GM21526 (cell line): ENCODE measurements at regions not wholly inside any gene's neighbourhood (a gene's known extent, or its start where the extent isn't known, plus 50 kb on each side); places are given as distances from the start of the nearest gene placed in this dataset.
"Not testable (repeated sequence)": the region's sequence is repeated elsewhere in the genome, so short reads cannot be mapped to it uniquely, and the experiment has no call there.

Experiments used
- ATAC-seq: cut with Tn5 transposase; IDR thresholded peaks from one replicate; pipeline ENCODE4 v1.9.1; 2021; ENCODE audit warnings: moderate library complexity; ENCODE audit not compliant: unreplicated experiment, low FRiP score

DNA sequence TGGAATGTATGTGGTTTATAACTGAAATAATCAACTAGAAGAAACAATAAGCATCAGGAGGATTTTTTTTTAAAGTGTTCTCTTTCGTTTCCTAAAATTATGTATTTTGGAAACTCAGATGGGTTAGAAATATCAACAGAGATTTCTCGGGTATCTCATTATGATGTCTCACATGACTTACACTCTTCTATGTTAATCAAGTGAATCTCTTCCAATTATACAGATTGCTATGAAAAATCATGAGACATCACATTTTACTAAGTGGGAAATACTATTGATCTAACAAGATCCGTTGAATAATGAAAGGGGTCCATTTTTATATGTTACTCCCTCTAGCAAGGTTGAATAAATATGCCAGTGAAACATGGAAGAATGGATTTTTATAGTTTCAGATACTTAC, 54.7 kb upstream of the NRIP1 start:
- no peak for ATAC-seq

DNA sequence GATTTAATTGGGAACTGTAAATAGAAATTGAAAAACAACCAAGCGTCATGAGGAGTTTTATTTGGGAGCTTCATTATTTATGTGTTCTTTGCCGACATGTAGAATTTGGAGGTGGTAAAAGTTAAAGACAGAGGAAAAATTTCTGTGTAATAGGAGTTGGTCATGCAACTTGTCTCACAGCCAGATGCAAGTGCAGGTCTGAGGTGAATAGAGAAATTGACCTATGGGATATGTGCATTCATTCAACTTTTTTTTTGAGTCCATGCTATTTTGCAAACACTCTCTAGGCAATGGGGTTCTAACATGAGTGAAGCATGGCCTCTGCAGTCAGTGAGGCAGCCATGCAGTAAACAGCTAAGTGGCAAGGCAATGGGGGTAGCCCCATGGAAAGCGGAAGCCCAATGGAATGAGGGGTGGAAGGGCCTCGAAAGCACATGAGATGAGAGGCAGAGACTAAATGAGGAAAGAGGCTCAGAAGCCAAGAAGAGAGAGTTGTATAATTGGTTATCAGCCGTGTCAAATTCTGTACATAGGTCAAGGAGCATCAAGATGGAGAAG, 56.4 kb upstream of the NRIP1 start:
- ATAC-seq: no peak

DNA sequence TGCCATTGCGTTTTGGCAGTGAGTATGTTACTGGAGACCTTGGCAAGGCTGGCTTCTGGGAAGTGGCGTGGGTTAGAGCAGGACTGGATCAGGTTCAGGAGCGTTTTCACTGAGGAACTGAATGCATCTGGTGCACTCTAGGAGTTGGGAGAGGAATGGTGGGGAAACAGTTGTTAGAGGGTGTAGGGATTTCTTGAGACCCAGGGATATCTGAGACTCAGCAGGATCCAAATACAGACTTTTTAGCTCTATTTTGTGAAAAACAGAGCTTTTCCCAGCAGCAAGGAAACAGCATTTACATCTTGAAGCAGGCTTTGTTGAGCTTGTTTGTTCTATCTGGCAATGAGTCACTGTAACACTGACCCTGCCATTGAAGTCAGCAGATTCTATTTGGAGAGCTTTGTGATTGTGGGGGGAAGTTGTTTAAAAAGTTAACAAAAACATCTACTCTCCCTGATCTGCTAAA, 56.9 kb upstream of the NRIP1 start:
- no peak for ATAC-seq

DNA sequence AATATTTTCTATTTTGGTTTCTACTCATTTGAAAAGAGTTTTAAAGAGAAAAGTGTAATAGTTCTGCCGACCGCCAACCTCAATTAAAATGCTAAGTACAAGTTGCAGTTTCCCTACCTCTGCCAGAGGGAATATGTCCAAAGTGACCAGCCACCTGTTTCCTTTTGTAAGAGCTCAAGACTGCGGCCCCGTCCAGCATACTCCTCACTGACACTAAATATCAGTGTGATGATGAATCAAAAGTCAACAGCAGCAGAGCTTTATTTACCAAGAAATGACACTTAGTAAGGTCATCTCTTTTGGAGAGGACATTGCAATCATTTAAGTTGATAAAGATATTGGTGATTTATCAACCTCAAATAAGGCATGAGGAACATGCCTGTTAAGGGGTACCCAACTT, 57.4 kb upstream of the NRIP1 start:
- ATAC-seq: no peak

DNA sequence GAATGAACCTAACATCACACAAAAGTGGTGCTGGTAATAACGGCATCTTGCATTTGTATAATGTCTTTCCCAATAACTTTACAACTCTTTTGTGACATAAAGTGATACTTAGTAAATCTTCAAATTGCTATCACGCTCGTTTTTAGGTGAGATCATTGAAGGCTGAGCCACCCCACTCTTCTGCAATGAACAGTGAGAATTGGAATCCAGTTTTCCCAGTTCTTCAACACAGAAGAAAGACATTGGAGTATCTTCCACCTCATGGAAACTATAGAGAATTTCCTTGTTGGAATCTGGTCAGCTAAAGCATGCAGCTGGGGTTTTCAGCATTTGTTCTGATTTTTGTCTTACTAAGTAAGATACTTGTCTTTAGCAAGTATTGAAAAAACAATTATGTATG, 59.9 kb upstream of the NRIP1 start:
- no peak for ATAC-seq

DNA sequence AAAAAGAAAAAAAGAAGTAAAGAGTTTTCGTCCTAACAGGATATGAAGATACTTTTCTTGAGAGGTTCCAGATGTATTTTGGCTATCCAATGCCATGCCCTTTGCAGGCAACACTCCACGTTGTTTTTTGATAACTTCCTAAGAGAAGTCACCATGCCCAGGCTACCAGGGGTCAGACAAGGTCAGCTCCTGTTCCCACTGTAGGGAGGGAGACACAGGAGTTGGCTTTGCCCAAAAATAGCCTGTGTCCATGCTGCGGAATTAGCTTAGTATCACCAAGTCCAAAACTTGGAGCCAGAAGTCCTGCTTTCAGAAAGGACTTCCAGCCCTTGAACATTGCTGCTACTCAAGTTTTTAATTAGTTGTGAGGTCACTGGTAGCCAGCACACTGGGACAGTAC, 62.1 kb upstream of the NRIP1 start:
- no peak for ATAC-seq

DNA sequence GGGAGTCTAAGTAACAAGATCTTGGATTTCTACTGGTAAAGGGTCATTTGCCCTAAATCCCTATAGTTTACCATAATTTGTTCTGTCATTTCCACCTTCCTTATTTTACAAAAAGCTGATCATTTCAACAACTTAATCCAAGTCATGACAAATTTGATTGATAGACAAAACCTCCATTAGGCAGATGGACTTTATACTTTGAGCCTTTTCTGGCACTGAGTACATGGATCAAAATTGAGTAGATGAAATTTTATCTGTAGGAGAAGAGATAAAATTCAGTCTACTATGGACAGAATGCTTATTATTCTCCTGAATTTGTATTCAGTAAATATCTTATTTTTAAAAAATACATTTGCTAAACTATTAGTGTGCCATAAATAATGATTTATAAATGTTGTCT, 62.6 kb upstream of the NRIP1 start:
- ATAC-seq: no peak

DNA sequence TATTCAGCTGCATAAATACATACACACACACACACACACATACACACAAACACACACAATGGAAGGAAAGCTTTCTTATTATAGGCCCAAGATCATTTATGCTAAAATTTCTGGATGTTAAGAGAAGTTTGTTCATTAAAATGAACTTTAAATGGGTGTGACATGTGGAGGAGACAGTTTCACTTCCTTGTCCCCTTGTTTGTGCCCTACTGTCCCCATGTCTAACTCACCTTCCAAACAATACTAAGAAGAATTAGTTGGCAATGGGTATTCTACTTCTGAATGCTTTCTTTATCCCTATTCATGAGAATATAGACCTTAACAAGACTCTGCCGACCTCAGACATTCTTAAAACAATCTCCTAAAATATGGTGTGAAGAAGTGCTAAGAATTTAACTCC, 63.5 kb upstream of the NRIP1 start:
- no peak for ATAC-seq

DNA sequence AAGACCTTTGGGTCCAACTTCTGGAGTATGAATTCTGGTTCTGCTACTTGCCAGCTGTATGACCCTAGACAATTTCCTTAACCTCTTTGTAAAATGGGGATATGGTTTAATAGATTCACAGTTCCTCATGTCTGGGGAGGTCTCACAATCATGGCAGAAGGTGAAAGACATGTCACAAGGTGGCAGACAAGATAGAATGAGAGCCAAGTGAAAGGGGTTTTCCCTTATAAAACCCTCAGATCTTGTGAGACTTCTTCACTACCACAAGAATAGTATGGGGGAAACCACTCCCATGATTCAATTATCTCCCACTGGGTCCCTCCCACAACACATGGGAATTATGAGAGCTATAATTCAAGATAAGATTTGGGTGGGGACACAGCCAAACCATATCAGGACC, 63.9 kb upstream of the NRIP1 start:
- not testable (repeated sequence) for ATAC-seq

DNA sequence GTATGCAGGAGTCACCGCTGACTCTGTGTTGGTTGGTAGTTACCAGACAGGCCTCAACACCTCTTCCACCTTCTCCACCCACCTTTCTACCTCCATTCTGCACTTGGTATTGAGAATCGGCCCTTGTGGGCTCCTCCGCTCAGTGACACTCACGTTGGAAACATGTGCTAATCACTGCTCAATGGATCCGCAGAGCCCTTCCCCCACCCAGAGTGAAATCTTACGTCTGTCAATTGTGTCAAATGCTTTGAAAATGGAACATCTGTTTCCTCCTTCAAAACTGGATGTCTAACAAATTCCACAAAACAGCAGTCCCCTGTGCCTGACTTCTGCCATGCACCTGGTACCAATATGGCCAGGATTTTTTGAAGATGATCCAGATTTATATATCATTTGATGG, 65.5 kb upstream of the NRIP1 start:
- ATAC-seq: no peak

DNA sequence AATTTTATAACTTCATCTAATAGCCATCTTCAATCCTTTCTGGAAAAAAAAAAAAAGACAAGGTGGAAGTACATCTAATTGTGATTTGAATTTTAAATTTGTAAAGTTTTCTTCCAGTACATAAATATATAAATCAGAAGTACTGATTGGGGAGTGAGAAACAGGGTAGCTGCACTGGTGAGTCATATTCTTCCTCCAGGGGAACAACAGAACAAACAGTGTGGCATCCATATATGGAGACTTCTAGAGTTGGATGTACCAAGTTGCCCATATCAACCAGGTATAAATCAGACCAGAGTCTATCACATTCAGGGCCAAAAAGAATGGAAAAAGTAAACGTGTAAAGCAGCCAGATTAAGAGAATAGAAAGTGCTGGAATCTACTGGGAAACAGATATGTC, 66.0 kb upstream of the NRIP1 start:
- ATAC-seq: no peak

DNA sequence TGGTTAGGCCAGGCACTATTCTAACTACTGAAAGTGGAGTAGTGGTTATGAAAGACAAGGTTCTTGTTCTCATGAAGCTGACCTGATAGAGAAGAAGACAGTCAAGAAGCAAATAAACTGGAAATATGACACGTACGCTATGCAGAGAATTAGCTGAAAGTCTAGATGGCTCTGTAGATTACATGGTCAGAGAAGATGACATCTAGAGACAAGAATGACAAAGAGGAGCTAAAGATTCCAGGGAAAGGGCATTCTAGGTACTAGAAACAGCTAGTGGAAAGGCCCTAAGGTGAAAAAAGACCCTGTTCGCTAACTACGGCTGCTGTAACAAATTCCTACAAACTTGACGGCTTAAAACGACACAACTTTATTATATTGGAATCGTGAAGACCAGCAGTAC, 68.0 kb upstream of the NRIP1 start:
- no peak for ATAC-seq

DNA sequence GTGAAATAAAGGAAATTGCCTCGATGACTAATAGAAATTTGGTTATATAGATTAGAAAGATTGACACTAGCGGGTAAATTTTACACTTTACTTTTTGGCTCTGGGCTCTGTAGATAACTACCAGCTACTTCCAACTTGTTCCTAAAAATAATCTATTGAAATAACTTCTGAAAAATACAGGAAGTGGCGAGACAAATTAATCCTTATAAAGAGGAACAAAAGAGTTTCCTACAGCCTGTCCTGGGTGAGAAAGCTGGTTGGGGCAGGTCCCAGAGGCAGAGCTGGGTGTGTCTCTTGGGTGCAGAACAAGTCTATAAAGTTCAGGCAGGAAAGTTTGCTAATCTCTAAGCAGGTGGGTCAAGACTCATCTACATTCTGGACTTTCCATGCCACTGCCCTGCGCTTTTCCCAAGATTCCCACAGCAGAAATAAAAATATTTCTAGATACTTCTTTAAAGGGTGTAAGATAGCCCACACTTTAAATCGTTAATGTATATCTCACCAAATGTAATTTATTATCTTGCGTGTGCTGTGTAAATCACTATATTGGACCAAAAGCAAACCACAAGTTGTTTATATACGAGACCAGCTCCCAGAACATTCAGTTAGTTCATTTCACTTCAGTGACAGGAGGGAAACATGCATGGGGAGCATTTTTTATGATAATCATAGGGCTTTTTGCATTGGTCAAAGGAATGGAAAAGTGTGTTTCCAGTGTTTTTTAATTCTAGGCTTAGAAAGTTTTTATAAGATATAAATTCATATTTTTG, 70.1 kb upstream of the NRIP1 start:
- ATAC-seq: no peak

DNA sequence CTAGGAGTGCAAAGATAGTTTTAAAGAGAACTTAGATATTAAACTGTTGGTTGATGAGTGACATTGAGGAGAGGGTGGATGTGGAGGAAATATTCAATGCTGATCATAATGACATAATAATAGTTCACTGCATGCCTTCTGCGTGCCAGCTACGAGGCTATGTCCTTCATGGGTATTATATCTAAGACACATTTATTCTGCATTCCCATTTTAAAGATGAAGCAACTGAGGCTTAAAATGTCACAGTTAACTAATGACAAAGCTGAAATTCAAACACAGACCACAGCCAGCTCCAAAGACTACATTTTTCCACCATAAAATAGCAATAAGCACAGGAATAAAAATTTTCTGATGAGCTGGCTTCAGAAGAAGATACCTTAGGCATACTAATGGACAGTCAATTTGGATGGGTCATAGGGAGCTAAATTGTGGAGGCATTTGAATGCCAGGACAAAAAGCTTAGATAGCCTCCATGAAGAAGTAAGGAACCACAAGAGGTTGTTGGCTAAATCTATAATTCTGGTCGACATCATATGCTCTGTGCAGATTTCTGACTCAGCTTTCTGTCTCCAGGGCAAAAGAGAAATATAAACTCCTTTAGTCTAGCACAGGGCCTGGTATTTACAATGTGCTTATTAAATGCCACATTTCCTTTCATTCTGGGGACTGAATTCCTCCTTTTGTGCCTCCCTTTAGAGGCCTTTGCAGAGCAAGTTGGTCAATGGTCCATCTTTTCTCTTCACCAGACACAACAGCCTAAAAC, 71.2 kb upstream of the NRIP1 start:
- no peak for ATAC-seq

DNA sequence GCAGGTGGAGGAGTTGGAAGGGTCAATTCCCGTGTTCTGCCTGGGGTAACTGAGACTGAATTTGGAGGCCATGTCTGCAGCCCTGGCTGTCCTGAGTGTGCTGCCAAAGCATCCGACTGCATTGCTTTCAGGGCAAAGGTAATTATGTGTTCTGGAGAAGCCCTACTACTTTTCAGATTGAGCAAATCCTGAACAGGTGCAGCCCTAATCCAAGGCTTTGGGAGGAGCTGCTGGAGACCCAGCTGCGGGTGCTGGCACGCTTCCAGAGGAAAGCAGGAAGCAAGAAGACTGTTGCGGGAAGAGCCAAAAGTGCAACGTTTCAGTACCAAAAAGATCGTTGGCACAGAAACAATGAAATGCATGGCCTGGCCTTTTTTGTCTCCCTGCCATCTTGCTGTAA, 73.7 kb upstream of the NRIP1 start:
- ATAC-seq: no peak

DNA sequence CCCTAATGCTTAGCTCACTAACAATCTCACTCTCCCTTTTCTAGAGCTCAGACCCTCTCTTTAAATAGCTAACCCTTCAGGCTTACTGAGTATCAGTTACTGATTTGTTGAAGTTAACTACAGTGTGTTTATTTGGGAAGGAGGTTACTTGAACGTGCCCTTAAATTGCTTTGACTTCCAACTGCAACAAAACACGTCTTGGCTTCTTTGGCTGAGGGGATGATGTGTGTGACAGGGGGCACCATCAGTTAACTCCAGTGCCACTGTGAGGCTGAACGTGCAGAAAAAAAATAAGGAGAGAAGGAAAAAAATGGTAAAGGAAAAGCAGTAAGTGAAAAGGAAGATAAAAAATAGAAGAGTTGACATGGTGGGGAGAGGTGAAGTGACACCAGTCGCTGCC, 75.1 kb upstream of the NRIP1 start:
- ATAC-seq: no peak

DNA sequence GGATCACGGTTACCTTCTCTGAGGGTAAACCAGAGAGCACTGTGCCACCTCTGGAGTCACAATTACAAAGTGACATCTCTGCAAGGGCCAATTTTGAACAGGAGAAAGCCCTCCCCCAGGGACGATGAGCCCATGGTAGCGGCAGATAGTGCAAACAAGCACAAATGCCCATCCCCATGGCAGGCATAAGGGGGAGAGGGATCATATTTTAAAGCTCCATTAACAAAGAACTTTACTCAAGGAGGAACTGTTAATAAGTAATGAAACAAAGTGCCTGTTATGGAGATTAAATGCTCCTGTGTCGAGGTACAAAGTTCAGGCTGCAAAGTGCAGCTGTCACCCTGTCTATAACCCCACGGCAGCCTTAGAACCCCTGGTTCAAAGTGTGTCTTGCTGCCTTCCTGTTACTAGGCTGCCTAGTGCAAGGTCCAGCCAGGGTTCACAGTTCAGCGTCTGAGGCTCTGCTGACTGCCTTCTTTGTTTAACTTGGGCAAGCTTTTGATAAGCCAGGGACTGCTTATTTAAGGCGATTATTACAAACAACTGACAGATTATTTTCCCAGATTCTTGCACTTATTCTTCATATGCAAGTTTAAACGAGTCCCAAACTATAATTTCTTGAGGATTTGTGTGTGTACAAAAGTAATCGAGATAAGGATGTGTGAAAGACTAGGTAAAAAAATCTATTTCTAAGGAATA, 75.7 kb upstream of the NRIP1 start:
- ATAC-seq: no peak

DNA sequence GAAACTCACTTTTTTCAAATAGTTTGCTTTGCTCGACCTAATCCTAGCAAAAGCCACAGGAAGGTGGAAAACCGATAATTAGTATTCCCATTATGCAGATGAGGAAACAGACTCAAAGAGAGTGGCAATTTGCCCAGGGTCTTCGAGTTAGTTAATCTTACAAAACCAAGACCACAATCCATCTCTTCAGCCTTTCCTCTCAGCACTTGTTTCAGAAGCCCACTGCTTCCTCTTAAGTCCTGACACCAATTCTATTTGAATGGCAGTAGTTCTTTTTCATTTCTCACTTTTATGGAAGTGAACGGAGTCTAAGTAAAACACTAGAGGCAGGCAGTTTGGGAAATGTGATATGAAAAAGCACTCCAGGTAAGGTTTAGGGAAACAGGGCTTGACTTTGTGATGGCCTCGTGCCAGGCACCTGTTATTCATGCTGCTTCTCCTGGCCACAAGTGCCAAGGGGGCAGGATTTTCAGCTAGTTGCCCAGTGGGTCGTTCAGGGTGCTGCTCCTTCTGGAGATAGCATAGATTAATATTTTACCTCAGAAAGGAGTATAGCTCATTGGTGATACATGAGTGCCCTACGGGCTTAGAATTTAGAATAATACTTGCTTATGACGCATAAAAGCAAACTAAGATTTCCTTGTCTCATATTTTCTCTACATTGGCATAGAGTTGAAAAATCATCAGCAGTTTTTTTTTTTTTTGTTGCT, 76.6 kb upstream of the NRIP1 start:
- no peak for ATAC-seq

DNA sequence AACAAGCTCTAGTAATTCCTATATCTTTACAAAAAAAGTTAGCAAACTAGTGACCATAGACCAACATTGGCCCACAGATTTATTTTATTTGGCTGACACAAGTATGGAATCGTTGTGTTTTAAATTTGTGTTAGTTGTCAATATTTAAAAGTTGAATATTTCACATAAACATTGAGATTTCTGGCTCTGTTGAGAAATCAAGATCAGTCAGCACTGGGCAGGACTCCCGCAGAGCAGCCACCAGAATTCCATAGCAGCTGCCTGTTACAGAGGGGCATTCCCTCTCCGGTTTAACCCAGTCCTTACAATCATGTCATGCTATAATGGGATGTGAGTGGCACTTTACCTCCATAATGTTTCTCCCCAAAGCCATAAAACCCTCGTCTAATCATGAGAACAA, 79.2 kb upstream of the NRIP1 start:
- ATAC-seq: no peak

DNA sequence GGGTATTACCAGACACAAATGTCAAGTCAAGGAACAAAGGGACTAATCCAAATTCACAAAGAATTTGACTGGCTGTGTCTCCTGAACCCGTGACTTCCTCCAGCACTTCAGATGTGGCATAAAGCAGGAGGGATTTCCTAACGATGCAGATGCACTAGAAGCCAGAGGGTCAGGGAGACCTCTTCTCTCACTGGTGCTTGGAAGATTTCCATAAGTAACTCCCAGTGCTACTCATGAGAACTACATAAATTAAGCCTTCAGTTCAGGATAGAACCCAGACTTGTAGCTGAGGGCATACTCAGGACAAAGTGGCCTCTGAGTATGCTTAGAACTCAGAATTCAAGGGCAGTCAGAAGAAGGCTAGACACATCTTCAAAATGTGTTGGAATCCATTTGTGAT, 83.6 kb upstream of the NRIP1 start:
- ATAC-seq: no peak
